GM18858 (cell line): ENCODE measurements at regions not wholly inside any gene's neighbourhood (a gene's known extent, or its start where the extent isn't known, plus 50 kb on each side); places are given as distances from the start of the nearest gene placed in this dataset.
"Not testable (repeated sequence)": the region's sequence is repeated elsewhere in the genome, so short reads cannot be mapped to it uniquely, and the experiment has no call there.

ENCODE experiments used
- ATAC-seq: cut with Tn5 transposase; IDR thresholded peaks from one replicate; pipeline ENCODE4 v1.9.1; 2021; ENCODE audit not compliant: unreplicated experiment

- peak; percentile 61 for ATAC-seq
These were observed 131.4 kb upstream of the RAB4A start for GRCh38 chr1:229139331-229140118.

- no peak for ATAC-seq
These were observed 130.9 kb upstream of the RAB4A start for GRCh38 chr1:229140119-229140396.

- no peak for ATAC-seq
These were observed 129.6 kb upstream of the RAB4A start for GRCh38 chr1:229141271-229141670.

- ATAC-seq = no peak
These were observed 129.1 kb upstream of the RAB4A start for GRCh38 chr1:229141689-229142377.

- no peak for ATAC-seq
These were observed 128.4 kb upstream of the RAB4A start for GRCh38 chr1:229142471-229142870.

- ATAC-seq = no peak
These were observed 124.3 kb upstream of the RAB4A start for GRCh38 chr1:229146647-229147046.

GRCh38 chr1:229147072-229147471, 123.8 kb upstream of the RAB4A start:
- no peak for ATAC-seq

- no peak for ATAC-seq
These were observed 122.8 kb upstream of the RAB4A start for GRCh38 chr1:229148041-229148671.

- ATAC-seq = no peak
These were observed 122.2 kb upstream of the RAB4A start for GRCh38 chr1:229148743-229149142.

GRCh38 chr1:229149435-229149834, 121.5 kb upstream of the RAB4A start:
- no peak for ATAC-seq

- no peak for ATAC-seq
These were observed 120.4 kb upstream of the RAB4A start for GRCh38 chr1:229150518-229150917.

- ATAC-seq = not testable (repeated sequence)
These were observed 119.5 kb upstream of the RAB4A start for GRCh38 chr1:229151412-229151811.

- ATAC-seq = no peak
These were observed 118.6 kb upstream of the RAB4A start for GRCh38 chr1:229152311-229152710.

GRCh38 chr1:229153955-229154548, 116.9 kb upstream of the RAB4A start:
- ATAC-seq = no peak

- ATAC-seq = no peak
These were observed 116.1 kb upstream of the RAB4A start for GRCh38 chr1:229154811-229155210.

GRCh38 chr1:229155472-229155871, 115.4 kb upstream of the RAB4A start:
- ATAC-seq = no peak

GRCh38 chr1:229156872-229157271, 114.0 kb upstream of the RAB4A start:
- ATAC-seq = no peak

- ATAC-seq = no peak
These were observed 113.4 kb upstream of the RAB4A start for GRCh38 chr1:229157480-229157879.

GRCh38 chr1:229158341-229158921, 112.5 kb upstream of the RAB4A start:
- no peak for ATAC-seq

GRCh38 chr1:229158927-229159326, 112.0 kb upstream of the RAB4A start:
- no peak for ATAC-seq
